ENCODE measurements at regions not wholly inside any gene's neighbourhood (a gene's known extent, or its start where the extent isn't known, plus 50 kb on each side); places are given as distances from the start of the nearest gene placed in this dataset.

DNA sequence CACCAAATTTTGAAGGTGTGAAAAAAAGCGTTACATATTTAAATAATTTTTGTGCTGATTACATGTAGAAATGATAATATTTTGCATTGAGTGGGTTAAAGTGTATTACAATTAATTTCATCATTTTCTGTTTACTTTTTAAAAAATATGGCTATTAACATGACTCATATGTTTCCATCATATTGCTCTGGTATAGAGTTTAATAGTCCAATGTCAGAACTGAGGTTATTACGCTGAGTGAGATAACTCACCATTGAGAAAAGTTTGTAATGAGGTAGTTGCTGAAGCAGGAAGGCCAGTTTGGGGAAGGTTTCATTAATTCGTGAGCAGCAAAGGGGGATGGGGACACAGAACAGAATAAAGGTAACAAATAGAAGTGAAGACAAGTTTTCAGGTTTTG lies 865.7 kb upstream of the MGAT4C start:
- no peak overlapping the region for H3K4me3 Mint-ChIP-seq (ENCODE audit: unreplicated experiment)
- H3K27ac Mint-ChIP-seq (ENCODE audit: unreplicated experiment), result no peak overlapping the region
- no peaks in the 10 kb centered on the region for H4K20me1 ChIP-seq (ENCODE audit: insufficient read depth, low read length)
- H3K36me3 Mint-ChIP-seq (ENCODE audit: low read depth, unreplicated experiment), result no peaks in the 10 kb centered on the region
- no peak for TF ChIP-seq EZH2 (IDR thresholded peaks at IDR 0.05; ENCODE audit: insufficient read depth, low read length)
- TF ChIP-seq, protein P1, sequence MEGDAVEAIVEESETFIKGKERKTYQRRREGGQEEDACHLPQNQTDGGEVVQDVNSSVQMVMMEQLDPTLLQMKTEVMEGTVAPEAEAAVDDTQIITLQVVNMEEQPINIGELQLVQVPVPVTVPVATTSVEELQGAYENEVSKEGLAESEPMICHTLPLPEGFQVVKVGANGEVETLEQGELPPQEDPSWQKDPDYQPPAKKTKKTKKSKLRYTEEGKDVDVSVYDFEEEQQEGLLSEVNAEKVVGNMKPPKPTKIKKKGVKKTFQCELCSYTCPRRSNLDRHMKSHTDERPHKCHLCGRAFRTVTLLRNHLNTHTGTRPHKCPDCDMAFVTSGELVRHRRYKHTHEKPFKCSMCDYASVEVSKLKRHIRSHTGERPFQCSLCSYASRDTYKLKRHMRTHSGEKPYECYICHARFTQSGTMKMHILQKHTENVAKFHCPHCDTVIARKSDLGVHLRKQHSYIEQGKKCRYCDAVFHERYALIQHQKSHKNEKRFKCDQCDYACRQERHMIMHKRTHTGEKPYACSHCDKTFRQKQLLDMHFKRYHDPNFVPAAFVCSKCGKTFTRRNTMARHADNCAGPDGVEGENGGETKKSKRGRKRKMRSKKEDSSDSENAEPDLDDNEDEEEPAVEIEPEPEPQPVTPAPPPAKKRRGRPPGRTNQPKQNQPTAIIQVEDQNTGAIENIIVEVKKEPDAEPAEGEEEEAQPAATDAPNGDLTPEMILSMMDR (IDR thresholded peaks at IDR 0.05; ENCODE audit: insufficient read depth, low read depth, low read length), result no peak
- no peaks in the 10 kb centered on the region for H3K27me3 Mint-ChIP-seq (ENCODE audit: low read depth, unreplicated experiment)
- no peak overlapping the region for H2AFZ ChIP-seq (ENCODE audit: low read depth, low read length)
- peaks cover 5% of the 10 kb centered on the region for H3K9me3 ChIP-seq (ENCODE audit: insufficient read depth, low read depth, low read length)
- no peaks in the 10 kb centered on the region for H3K4me1 ChIP-seq (ENCODE audit: insufficient read depth, low read length)
- no peak for FAIRE-seq
- peaks cover 5% of the 10 kb centered on the region for H3K9me3 Mint-ChIP-seq (ENCODE audit: unreplicated experiment)
- H3K79me2 ChIP-seq (ENCODE audit: insufficient read depth, low read length), result no peaks in the 10 kb centered on the region
- H3K4me2 ChIP-seq (ENCODE audit: low read length), result no peak overlapping the region
- no peaks in the 10 kb centered on the region for H3K4me1 Mint-ChIP-seq (ENCODE audit: low read depth, unreplicated experiment)
- no peak overlapping the region for H3K4me3 ChIP-seq (ENCODE audit: insufficient read depth, low read depth, low read length)
- no peak overlapping the region for H3K9ac ChIP-seq (ENCODE audit: low read length)
- H3K27me3 ChIP-seq (ENCODE audit: insufficient read depth, low read length), result no peaks in the 10 kb centered on the region
- no peak for DNase-seq (ENCODE audit: low read depth)
- H3K27ac ChIP-seq (ENCODE audit: low read depth, low read length), result no peak overlapping the region
- H3K36me3 ChIP-seq (ENCODE audit: insufficient read depth, low read length), result no peaks in the 10 kb centered on the region

DNA sequence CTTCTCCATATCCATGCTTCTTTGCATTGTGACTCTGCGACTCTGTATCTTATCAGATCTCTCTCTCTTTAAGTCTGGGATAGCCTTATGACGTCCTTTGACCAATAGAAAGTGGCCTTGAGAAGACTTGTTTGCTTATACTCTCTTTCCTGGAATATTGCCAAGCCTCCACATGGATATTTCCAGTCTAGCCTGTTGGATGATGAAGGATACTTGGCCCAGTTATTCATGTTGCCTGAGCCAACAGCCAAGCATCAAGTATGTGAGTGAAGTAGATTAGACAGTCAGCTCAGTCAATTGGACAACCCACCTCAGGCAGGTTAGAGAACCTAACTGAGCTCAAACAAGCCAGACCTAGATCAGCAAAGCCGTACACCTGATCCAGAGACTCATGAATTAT lies 864.2 kb upstream of the MGAT4C start:
- H3K9ac ChIP-seq (ENCODE audit: low read length), result no peak overlapping the region
- Mint-ChIP-seq H3K4me3 (ENCODE audit: unreplicated experiment) (no peak overlapping the region), H3K27ac (ENCODE audit: unreplicated experiment) (no peak overlapping the region), H3K27me3 (ENCODE audit: low read depth, unreplicated experiment) (no peaks in the 10 kb centered on the region), H3K4me1 (ENCODE audit: low read depth, unreplicated experiment) (no peaks in the 10 kb centered on the region), H3K9me3 (ENCODE audit: unreplicated experiment) (peaks cover 5% of the 10 kb centered on the region), H3K36me3 (ENCODE audit: low read depth, unreplicated experiment) (no peaks in the 10 kb centered on the region)
- H3K27ac ChIP-seq (ENCODE audit: low read depth, low read length), result no peak overlapping the region
- H2AFZ ChIP-seq (ENCODE audit: low read depth, low read length), result no peak overlapping the region
- H4K20me1 ChIP-seq (ENCODE audit: insufficient read depth, low read length), result no peaks in the 10 kb centered on the region
- no peak overlapping the region for H3K4me3 ChIP-seq (ENCODE audit: insufficient read depth, low read depth, low read length)
- H3K9me3 ChIP-seq (ENCODE audit: insufficient read depth, low read depth, low read length), result peaks cover 5% of the 10 kb centered on the region
- no peaks in the 10 kb centered on the region for H3K27me3 ChIP-seq (ENCODE audit: insufficient read depth, low read length)
- H3K4me2 ChIP-seq (ENCODE audit: low read length), result no peak overlapping the region
- no peaks in the 10 kb centered on the region for H3K4me1 ChIP-seq (ENCODE audit: insufficient read depth, low read length)
- no peaks in the 10 kb centered on the region for H3K79me2 ChIP-seq (ENCODE audit: insufficient read depth, low read length)
- no peak for FAIRE-seq
- TF ChIP-seq EZH2 (IDR thresholded peaks at IDR 0.05; ENCODE audit: insufficient read depth, low read length), result no peak
- TF ChIP-seq, protein P1 (IDR thresholded peaks at IDR 0.05; ENCODE audit: insufficient read depth, low read depth, low read length), result no peak
- H3K36me3 ChIP-seq (ENCODE audit: insufficient read depth, low read length), result no peaks in the 10 kb centered on the region
- no peak for DNase-seq (ENCODE audit: low read depth)

DNA sequence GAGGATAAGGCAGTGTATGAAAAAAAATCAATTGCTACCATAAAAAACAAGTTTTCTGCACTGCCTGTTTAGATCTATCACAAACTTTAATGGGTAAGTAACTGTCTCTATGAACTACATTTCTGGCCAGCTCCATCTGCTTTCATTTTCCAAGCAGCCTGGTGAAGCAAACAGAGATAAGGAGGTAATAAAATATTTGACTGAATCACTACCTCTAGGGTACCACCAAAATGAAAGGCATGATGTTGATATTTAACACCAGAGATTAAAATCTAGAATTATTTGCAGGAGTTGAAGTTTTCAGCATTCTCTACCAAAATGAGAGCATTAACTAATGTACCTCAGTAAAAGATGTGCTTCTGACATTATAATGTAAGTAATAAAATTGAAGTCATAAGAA lies 863.5 kb upstream of the MGAT4C start:
- Mint-ChIP-seq H3K4me1 (ENCODE audit: low read depth, unreplicated experiment) (no peaks in the 10 kb centered on the region), H3K27ac (ENCODE audit: unreplicated experiment) (no peak overlapping the region), H3K27me3 (ENCODE audit: low read depth, unreplicated experiment) (no peaks in the 10 kb centered on the region), H3K4me3 (ENCODE audit: unreplicated experiment) (no peak overlapping the region), H3K9me3 (ENCODE audit: unreplicated experiment) (peaks cover 5% of the 10 kb centered on the region), H3K36me3 (ENCODE audit: low read depth, unreplicated experiment) (no peaks in the 10 kb centered on the region)
- Histone ChIP-seq H3K4me3 (ENCODE audit: insufficient read depth, low read depth, low read length) (no peak overlapping the region), H3K4me2 (ENCODE audit: low read length) (no peak overlapping the region), H3K79me2 (ENCODE audit: insufficient read depth, low read length) (no peaks in the 10 kb centered on the region), H3K27me3 (ENCODE audit: insufficient read depth, low read length) (no peaks in the 10 kb centered on the region), H4K20me1 (ENCODE audit: insufficient read depth, low read length) (no peaks in the 10 kb centered on the region), H3K36me3 (ENCODE audit: insufficient read depth, low read length) (no peaks in the 10 kb centered on the region), H3K27ac (ENCODE audit: low read depth, low read length) (no peak overlapping the region), H3K4me1 (ENCODE audit: insufficient read depth, low read length) (no peaks in the 10 kb centered on the region), H2AFZ (ENCODE audit: low read depth, low read length) (no peak overlapping the region), H3K9me3 (ENCODE audit: insufficient read depth, low read depth, low read length) (peaks cover 5% of the 10 kb centered on the region), H3K9ac (ENCODE audit: low read length) (no peak overlapping the region)
- DNase-seq (ENCODE audit: low read depth) (no peak), FAIRE-seq (no peak)
- TF ChIP-seq, protein P1 (IDR thresholded peaks at IDR 0.05; ENCODE audit: insufficient read depth, low read depth, low read length), result no peak
- no peak for TF ChIP-seq EZH2 (IDR thresholded peaks at IDR 0.05; ENCODE audit: insufficient read depth, low read length)

Data from astrocyte (in vitro differentiated cells and primary cell).